ENCODE measurements at regions not wholly inside any gene's neighbourhood (a gene's known extent, or its start where the extent isn't known, plus 50 kb on each side); places are given as distances from the start of the nearest gene placed in this dataset.

DNA sequence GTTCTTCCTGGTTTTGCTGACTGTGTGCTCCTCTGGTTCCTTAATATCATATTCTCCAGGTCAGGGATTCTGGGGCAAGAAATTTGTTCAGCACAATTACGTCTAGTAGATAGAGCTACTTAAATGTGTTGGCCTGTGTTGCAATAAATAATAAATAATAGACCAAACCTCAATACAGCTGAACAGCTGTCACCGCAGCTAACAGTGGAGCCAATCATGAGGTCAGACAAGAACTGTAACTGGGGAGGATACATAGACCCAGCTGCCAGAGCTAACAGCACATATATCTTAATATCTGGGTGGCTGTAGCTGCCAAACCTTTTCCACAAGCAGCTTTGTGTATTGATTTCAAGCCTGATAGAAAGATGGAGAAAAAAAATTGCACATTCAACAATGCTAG lies 1596.3 kb upstream of the PCDH20 start:
- no peak overlapping the region for H3K9ac ChIP-seq (ENCODE audit: low read length in 5 of 5)
- no peak overlapping the region for H3K4me3 ChIP-seq (ENCODE audit: low read depth in 1 of 5, low read length in 5 of 5)
- H3K9me3 ChIP-seq (ENCODE audit: control insufficient read depth in 5 of 5, low read length in 5 of 5) = peaks cover 8 to 20% (median 19%) of the 10 kb centered on the region in 5 donors
- H3K27ac ChIP-seq (ENCODE audit: low read depth, low read length) = no peak overlapping the region
- H3K36me3 ChIP-seq (ENCODE audit: control insufficient read depth in 5 of 5, insufficient read depth in 5 of 5, low read length in 5 of 5) = no peaks in the 10 kb centered on the region
- no peaks in the 10 kb centered on the region for H3K27me3 ChIP-seq (ENCODE audit: control insufficient read depth in 5 of 5, insufficient read depth in 4 of 5, low read length in 5 of 5)
- H3K4me1 ChIP-seq (ENCODE audit: control insufficient read depth in 5 of 5, insufficient read depth in 5 of 5, low read length in 5 of 5) = no peaks in the 10 kb centered on the region

DNA sequence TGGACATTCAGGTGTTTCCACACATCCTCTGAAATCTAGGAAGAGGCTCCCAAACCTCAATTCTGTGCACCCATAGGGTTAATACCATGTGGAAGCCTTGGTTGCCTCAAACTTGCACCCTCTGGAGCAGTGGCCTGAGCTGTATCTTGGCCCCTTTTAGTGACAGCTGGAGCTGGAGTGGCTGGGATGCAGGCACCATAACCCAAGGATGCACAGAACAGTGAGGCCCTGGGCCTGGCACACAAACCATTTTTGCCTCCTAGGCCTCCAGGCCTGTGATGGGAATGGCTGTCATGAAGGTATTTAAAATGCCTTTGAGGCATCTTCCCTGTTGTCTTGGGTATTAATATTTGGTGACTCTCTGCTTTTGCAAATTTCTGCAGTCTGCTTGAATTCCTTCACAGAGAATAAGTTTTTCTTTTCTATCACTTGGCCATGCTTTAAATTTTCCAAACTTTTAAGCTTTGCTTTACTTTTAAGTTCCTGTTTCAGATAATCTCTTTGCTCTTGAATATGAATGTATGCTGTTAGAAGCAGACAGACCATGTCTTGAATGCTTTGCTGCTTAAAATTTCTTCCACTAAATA lies 1594.5 kb upstream of the PCDH20 start:
- no peaks in the 10 kb centered on the region for H3K4me1 ChIP-seq (ENCODE audit: control insufficient read depth in 5 of 5, insufficient read depth in 5 of 5, low read length in 5 of 5)
- H3K36me3 ChIP-seq (ENCODE audit: control insufficient read depth in 5 of 5, insufficient read depth in 5 of 5, low read length in 5 of 5) = no peaks in the 10 kb centered on the region
- peaks cover 8 to 25% (median 20%) of the 10 kb centered on the region in 5 donors for H3K9me3 ChIP-seq (ENCODE audit: control insufficient read depth in 5 of 5, low read length in 5 of 5)
- peak overlapping the region in 2 of 5 donors; percentile 35 to 37 for H3K4me3 ChIP-seq (ENCODE audit: low read depth in 1 of 5, low read length in 5 of 5)
- H3K9ac ChIP-seq (ENCODE audit: low read length in 5 of 5) = no peak overlapping the region
- no peaks in the 10 kb centered on the region for H3K27me3 ChIP-seq (ENCODE audit: control insufficient read depth in 5 of 5, insufficient read depth in 4 of 5, low read length in 5 of 5)
- H3K27ac ChIP-seq (ENCODE audit: low read depth, low read length) = no peak overlapping the region

DNA sequence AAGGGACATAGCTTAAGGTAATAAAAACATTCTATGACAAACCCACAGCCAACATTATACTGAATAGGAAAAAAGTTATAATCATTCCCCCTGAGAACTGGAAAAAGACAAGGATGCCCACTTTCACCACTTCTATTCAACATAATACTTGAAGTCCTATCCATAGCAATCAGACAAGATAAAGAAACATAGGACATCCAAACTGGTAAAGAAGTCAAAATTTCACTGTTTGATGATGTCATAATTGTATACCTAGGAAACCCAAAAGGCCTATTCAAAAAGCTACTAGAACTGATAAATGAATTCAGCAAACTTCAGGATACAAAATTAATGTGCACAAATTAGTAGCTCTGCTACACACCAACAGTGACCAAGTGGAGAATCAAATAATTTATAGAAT lies 1590.0 kb upstream of the PCDH20 start:
- Histone ChIP-seq H3K4me3 (ENCODE audit: low read depth in 1 of 5, low read length in 5 of 5) (no peak overlapping the region), H3K4me1 (ENCODE audit: control insufficient read depth in 5 of 5, insufficient read depth in 5 of 5, low read length in 5 of 5) (no peaks in the 10 kb centered on the region), H3K9me3 (ENCODE audit: control insufficient read depth in 5 of 5, low read length in 5 of 5) (peaks cover 8 to 30% (median 27%) of the 10 kb centered on the region in 5 donors), H3K27me3 (ENCODE audit: control insufficient read depth in 5 of 5, insufficient read depth in 4 of 5, low read length in 5 of 5) (no peaks in the 10 kb centered on the region), H3K36me3 (ENCODE audit: control insufficient read depth in 5 of 5, insufficient read depth in 5 of 5, low read length in 5 of 5) (no peaks in the 10 kb centered on the region), H3K9ac (ENCODE audit: low read length in 5 of 5) (no peak overlapping the region), H3K27ac (ENCODE audit: low read depth, low read length) (no peak overlapping the region)

DNA sequence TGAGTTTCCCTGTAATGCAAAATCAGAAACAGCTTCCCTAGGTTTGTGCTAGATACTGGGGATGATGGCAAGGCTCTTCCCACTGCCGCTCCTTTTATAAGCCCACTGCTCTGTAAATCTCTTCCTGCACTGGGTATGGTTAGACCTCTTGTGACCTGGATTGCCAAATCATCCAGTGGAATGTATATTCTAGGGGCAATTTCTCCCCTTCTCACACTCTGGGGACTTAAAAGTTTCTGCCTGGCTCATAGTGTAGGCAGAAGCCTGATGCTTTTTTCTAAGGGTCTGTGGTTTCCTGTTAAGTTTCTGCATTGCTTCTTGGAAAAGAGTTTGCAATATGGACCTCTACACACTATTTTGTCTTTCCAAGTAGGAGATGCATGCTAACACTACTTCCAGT lies 1582.0 kb upstream of the PCDH20 start:
- Histone ChIP-seq H3K4me1 (ENCODE audit: control insufficient read depth in 5 of 5, insufficient read depth in 5 of 5, low read length in 5 of 5) (no peaks in the 10 kb centered on the region), H3K9ac (ENCODE audit: low read length in 5 of 5) (no peak overlapping the region), H3K36me3 (ENCODE audit: control insufficient read depth in 5 of 5, insufficient read depth in 5 of 5, low read length in 5 of 5) (no peaks in the 10 kb centered on the region), H3K27me3 (ENCODE audit: control insufficient read depth in 5 of 5, insufficient read depth in 4 of 5, low read length in 5 of 5) (no peaks in the 10 kb centered on the region), H3K4me3 (ENCODE audit: low read depth in 1 of 5, low read length in 5 of 5) (no peak overlapping the region), H3K9me3 (ENCODE audit: control insufficient read depth in 5 of 5, low read length in 5 of 5) (peaks cover 0 to 11% (median 6%) of the 10 kb centered on the region in 5 donors), H3K27ac (ENCODE audit: low read depth, low read length) (no peak overlapping the region)

DNA sequence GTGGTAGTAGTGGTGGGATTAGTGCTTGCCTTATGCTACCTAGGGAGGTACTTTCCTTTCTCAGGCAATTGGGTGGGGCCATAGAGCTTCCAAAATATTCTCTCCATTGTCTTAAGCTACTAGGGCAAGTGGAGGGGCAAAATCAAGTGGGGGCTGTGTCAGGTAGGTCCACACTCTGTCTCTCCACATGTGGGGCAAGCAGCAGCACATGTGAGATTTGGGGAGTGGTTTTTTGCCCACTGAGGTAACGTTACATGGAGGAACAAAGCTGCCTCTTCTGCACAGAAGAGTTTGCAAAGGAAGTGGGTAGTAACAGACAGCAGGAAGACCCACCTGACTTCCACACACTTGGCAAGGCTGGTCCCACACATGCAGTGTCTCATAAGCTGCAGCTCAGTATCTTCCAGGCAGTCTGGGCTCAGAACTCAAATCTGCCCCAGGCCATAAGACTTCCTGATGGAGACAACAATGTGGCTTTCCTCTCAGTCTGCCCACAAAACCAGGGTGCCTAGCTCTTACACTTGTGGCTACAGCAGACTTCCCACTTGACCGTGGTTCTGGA lies 1581.5 kb upstream of the PCDH20 start:
- peaks cover 0 to 7% (median 4%) of the 10 kb centered on the region in 5 donors for H3K9me3 ChIP-seq (ENCODE audit: control insufficient read depth in 5 of 5, low read length in 5 of 5)
- H3K36me3 ChIP-seq (ENCODE audit: control insufficient read depth in 5 of 5, insufficient read depth in 5 of 5, low read length in 5 of 5) = no peaks in the 10 kb centered on the region
- H3K4me1 ChIP-seq (ENCODE audit: control insufficient read depth in 5 of 5, insufficient read depth in 5 of 5, low read length in 5 of 5) = no peaks in the 10 kb centered on the region
- no peaks in the 10 kb centered on the region for H3K27me3 ChIP-seq (ENCODE audit: control insufficient read depth in 5 of 5, insufficient read depth in 4 of 5, low read length in 5 of 5)
- no peak overlapping the region for H3K4me3 ChIP-seq (ENCODE audit: low read depth in 1 of 5, low read length in 5 of 5)
- H3K27ac ChIP-seq (ENCODE audit: low read depth, low read length) = no peak overlapping the region
- no peak overlapping the region for H3K9ac ChIP-seq (ENCODE audit: low read length in 5 of 5)

DNA sequence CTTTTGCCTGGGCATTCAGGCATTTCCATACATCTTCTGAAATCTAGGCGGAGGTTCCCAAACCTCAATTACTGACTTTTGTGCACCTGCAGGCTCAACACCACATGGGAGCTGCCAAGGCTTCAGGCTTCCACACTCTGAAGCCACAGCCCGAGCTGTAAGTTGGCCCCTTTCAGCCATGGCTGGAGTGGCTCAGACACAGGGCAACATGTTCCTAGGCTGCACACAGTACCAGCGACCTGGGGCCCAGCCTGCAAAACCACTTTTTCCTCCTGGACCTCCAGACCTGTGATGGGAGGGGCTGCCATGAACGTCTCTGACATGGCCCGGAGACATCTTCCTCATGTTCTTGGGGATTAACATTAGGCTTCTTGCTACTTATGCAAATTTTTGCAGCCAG lies 1558.2 kb upstream of the PCDH20 start:
- Histone ChIP-seq H3K36me3 (ENCODE audit: control insufficient read depth in 5 of 5, insufficient read depth in 5 of 5, low read length in 5 of 5) (no peaks in the 10 kb centered on the region), H3K9ac (ENCODE audit: low read length in 5 of 5) (no peak overlapping the region), H3K27ac (ENCODE audit: low read depth, low read length) (no peak overlapping the region), H3K4me1 (ENCODE audit: control insufficient read depth in 5 of 5, insufficient read depth in 5 of 5, low read length in 5 of 5) (no peaks in the 10 kb centered on the region), H3K4me3 (ENCODE audit: low read depth in 1 of 5, low read length in 5 of 5) (no peak overlapping the region), H3K9me3 (ENCODE audit: control insufficient read depth in 5 of 5, low read length in 5 of 5) (peaks cover 0 to 12% (median 0%) of the 10 kb centered on the region in 5 donors), H3K27me3 (ENCODE audit: control insufficient read depth in 5 of 5, insufficient read depth in 4 of 5, low read length in 5 of 5) (no peaks in the 10 kb centered on the region)

DNA sequence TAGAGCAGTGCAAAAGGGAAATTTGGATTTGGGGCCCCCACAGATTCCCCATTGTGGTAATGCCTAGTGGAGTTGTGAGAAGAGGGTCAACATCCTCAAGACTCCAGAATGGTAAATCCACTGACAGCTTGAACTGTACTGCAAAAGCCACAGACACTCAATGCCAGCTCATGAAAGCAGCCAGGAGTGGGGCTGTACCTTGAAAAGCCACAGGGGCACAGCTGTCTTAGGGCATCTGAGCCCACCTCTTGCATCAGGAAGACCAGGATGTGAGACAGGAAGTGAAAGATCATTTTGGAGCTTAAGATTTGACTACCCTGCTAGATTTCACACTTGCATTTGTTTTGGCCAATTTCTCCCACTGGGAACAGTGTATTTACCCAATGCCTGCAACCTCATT lies 1548.9 kb upstream of the PCDH20 start:
- Histone ChIP-seq H3K27me3 (ENCODE audit: control insufficient read depth in 5 of 5, insufficient read depth in 4 of 5, low read length in 5 of 5) (no peaks in the 10 kb centered on the region), H3K9me3 (ENCODE audit: control insufficient read depth in 5 of 5, low read length in 5 of 5) (peaks cover 0 to 5% (median 4%) of the 10 kb centered on the region in 5 donors), H3K9ac (ENCODE audit: low read length in 5 of 5) (no peak overlapping the region), H3K4me3 (ENCODE audit: low read depth in 1 of 5, low read length in 5 of 5) (no peak overlapping the region), H3K4me1 (ENCODE audit: control insufficient read depth in 5 of 5, insufficient read depth in 5 of 5, low read length in 5 of 5) (no peaks in the 10 kb centered on the region), H3K27ac (ENCODE audit: low read depth, low read length) (no peak overlapping the region), H3K36me3 (ENCODE audit: control insufficient read depth in 5 of 5, insufficient read depth in 5 of 5, low read length in 5 of 5) (no peaks in the 10 kb centered on the region)

DNA sequence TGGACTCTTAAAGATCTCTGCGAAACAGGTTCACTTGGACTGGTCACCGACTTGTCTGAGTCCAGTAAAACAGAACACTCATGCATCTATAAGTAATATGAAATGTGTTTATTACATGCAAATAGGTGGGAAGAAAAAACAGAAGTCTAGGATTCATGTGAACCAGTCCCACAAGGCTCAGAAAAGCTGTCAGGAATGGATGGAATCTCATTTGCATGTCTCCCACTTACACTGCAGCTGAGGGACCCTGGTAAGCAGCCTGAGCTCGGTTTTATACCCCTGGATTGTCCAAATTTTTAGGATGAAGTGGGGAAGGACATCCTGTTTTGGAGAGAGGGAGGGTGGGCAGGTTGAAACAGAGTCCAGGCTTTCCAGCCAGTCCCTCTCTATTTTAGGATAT lies 1545.1 kb upstream of the PCDH20 start:
- no peak overlapping the region for H3K9ac ChIP-seq (ENCODE audit: low read length in 5 of 5)
- H3K4me1 ChIP-seq (ENCODE audit: control insufficient read depth in 5 of 5, insufficient read depth in 5 of 5, low read length in 5 of 5) = no peaks in the 10 kb centered on the region
- H3K27ac ChIP-seq (ENCODE audit: low read depth, low read length) = no peak overlapping the region
- H3K36me3 ChIP-seq (ENCODE audit: control insufficient read depth in 5 of 5, insufficient read depth in 5 of 5, low read length in 5 of 5) = no peaks in the 10 kb centered on the region
- H3K4me3 ChIP-seq (ENCODE audit: low read depth in 1 of 5, low read length in 5 of 5) = no peak overlapping the region
- H3K27me3 ChIP-seq (ENCODE audit: control insufficient read depth in 5 of 5, insufficient read depth in 4 of 5, low read length in 5 of 5) = no peaks in the 10 kb centered on the region
- peaks cover 0 to 5% (median 3%) of the 10 kb centered on the region in 5 donors for H3K9me3 ChIP-seq (ENCODE audit: control insufficient read depth in 5 of 5, low read length in 5 of 5)

DNA sequence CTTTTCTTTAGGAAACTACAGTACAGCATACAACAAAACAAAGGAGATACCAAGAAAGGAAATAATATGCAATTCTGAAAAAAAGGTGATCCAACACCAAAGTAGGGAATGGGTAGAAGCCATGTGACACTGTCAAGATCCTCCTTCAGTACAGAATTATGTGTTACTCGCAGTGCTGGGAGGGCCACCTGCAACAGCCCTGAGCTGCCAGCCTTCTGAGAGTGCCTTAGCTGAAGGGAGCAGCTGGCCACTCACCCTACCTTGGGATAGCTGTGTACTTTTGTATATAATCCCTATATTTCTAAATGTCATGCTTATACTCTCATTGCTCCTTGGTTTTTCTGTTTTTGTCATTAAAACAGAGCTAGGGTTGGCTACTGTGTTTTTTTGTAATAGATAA lies 1518.2 kb upstream of the PCDH20 start:
- Histone ChIP-seq H3K36me3 (ENCODE audit: control insufficient read depth in 5 of 5, insufficient read depth in 5 of 5, low read length in 5 of 5) (no peaks in the 10 kb centered on the region), H3K9ac (ENCODE audit: low read length in 5 of 5) (no peak overlapping the region), H3K4me1 (ENCODE audit: control insufficient read depth in 5 of 5, insufficient read depth in 5 of 5, low read length in 5 of 5) (peaks cover 0 to 3% (median 0%) of the 10 kb centered on the region in 5 donors), H3K4me3 (ENCODE audit: low read depth in 1 of 5, low read length in 5 of 5) (no peak overlapping the region), H3K9me3 (ENCODE audit: control insufficient read depth in 5 of 5, low read length in 5 of 5) (no peaks in the 10 kb centered on the region), H3K27me3 (ENCODE audit: control insufficient read depth in 5 of 5, insufficient read depth in 4 of 5, low read length in 5 of 5) (no peaks in the 10 kb centered on the region), H3K27ac (ENCODE audit: low read depth, low read length) (no peak overlapping the region)

DNA sequence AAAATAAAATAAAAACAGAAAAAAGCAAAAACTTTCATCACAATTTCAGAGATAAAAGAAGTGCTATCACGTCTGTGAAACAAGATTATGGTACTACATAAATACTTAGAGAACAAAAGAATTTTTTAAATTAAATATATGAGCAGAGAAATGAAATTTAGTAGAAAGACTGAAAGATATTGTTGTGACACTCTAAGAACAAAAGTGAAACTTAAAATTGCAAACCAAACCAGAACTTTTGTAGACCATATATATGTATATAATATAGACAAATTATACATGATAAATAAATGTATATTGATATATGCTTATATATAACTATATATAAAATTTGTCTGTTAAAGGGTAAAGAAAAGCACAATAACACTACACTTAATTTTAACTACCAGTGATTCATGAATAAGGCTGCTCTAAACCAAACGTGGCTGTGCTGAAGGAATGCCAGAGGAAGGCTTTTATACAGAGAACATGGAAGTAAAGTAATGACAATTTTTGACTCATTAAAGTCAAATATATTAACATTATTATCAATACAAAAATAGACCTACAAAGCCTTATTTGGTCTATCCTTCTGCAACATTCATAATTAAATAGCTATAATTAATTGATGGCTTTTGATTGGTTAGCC lies 1516.7 kb upstream of the PCDH20 start:
- H3K27me3 ChIP-seq (ENCODE audit: control insufficient read depth in 5 of 5, insufficient read depth in 4 of 5, low read length in 5 of 5) = no peaks in the 10 kb centered on the region

More for the DNA sequence above, 1516.7 kb upstream of the PCDH20 start:
- Histone ChIP-seq H3K36me3 (ENCODE audit: control insufficient read depth in 5 of 5, insufficient read depth in 5 of 5, low read length in 5 of 5) (no peaks in the 10 kb centered on the region), H3K4me3 (ENCODE audit: low read depth in 1 of 5, low read length in 5 of 5) (no peak overlapping the region), H3K9ac (ENCODE audit: low read length in 5 of 5) (no peak overlapping the region), H3K27ac (ENCODE audit: low read depth, low read length) (no peak overlapping the region), H3K4me1 (ENCODE audit: control insufficient read depth in 5 of 5, insufficient read depth in 5 of 5, low read length in 5 of 5) (peaks cover 0 to 3% (median 0%) of the 10 kb centered on the region in 5 donors), H3K9me3 (ENCODE audit: control insufficient read depth in 5 of 5, low read length in 5 of 5) (peaks cover 0 to 5% (median 0%) of the 10 kb centered on the region in 5 donors)
